NCI-H510A (cell line): ENCODE measurements at regions not wholly inside any gene's neighbourhood (a gene's known extent, or its start where the extent isn't known, plus 50 kb on each side); places are given as distances from the start of the nearest gene placed in this dataset.
"Not testable (repeated sequence)": the region's sequence is repeated elsewhere in the genome, so short reads cannot be mapped to it uniquely, and the experiment has no call there.

Experiments used
- DNase-seq: peaks from one replicate; lab custom pipeline; 2025; lab: John Stamatoyannopoulos, UW

DNA sequence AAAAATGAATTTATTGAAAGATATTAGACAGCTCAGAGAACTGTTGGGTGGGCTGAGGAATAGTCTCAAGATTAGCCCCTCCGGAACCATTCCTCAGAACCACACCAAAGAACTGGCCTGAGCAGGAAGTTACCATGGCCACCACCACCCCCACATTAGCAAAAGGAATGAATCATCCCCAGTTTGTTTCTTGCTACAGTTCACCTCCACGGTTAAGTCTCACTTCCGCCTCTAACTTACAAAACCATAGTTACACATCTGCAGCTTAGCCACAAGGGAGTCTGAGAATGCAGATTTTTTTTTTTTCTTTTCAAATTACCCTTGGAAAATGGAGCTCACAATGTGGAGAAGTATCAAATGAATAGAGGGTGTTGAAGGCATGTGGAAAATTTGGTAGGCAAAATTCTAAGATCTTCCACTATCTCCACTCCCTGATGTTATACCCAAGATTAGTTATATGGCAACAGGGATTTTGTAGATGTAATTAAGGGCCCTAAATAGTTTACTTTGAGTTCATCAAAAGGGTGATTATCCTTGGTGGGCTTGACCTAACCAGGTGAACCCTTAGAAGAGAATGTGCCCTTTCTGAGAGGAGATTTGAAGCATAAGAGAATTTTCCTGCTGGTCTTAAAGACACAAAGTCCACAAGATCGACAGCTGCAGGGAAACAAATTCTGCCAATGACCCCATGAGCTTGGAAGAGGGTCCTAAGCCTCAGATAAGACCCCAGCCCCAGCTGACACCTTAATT is 129.8 kb upstream of the KRR1 start:
- DNase-seq: no peak

DNA sequence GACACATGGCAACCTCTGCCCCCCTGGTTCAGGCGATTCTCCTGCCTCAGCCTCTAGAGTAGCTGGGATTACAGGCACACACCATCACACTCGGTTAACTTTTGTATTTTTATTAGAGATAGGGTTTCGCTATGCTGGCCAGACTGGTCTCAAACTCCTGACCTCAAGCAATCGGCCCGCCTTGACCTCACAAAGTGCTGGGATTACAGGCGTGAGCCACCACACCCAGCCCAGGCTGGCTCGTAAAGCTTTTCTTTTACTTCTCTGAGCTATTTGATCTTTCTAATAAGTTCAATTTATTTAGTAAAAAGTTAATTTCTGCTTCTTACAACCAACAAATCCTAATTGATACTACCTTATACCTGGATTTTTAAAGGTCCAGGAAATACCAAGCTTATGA is 127.4 kb upstream of the KRR1 start:
- DNase-seq: no peak

DNA sequence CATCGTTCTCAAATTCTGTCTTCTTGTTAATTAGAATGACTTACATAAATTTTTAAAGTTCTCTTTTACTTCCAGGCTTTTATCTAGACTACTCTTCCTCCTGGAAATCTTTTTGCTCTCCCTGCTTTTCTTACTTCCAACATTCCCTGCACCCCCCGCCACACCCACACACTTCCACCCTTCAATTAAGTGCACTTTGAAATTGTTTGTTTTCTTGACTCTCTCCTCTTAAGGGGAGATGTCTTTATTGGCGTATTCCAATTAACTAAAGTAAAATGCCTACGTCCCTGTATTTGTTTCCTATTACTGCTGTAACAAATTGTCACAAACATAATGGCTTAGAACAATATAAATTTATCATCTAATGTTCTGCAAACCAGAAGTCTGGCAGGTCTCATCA is 125.2 kb upstream of the KRR1 start:
- no peak for DNase-seq

DNA sequence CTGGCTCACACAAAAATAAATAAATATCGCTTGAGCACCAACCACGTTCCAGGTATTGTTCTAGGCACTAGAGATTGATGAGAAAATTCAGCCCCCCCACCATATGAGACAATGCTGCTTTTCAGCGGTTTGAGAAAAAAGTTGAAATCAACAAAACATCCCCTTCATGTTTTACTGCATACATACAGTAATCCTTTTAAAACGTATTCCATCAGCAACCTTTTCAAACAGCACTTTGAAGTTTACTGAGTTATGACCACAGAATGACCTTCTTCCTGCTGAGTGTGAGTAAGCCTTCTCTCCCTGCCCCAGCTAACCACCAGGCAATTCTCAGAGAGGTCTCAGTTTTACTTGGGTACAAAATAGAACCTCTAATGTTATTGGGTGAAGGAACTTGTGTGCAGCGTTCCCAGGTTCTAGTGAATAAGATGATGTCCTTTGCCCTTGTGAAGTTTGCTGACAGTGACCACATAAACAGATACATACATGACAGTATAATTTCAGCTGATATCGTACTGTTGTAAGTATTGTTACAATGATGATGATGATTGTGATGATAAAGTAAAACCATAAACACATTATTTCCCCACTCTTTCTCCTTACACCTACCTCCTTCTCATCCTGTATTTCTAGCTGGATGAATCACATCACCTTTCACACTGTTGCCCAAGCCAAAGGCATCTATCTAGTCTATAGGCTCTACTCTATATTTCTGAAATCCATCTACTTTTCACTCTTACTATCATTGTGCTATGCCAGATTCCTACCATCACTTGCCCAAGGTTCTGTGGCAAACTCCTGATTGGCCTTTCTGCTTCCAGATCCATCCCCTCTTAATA is 124.4 kb upstream of the KRR1 start:
- DNase-seq: no peak

DNA sequence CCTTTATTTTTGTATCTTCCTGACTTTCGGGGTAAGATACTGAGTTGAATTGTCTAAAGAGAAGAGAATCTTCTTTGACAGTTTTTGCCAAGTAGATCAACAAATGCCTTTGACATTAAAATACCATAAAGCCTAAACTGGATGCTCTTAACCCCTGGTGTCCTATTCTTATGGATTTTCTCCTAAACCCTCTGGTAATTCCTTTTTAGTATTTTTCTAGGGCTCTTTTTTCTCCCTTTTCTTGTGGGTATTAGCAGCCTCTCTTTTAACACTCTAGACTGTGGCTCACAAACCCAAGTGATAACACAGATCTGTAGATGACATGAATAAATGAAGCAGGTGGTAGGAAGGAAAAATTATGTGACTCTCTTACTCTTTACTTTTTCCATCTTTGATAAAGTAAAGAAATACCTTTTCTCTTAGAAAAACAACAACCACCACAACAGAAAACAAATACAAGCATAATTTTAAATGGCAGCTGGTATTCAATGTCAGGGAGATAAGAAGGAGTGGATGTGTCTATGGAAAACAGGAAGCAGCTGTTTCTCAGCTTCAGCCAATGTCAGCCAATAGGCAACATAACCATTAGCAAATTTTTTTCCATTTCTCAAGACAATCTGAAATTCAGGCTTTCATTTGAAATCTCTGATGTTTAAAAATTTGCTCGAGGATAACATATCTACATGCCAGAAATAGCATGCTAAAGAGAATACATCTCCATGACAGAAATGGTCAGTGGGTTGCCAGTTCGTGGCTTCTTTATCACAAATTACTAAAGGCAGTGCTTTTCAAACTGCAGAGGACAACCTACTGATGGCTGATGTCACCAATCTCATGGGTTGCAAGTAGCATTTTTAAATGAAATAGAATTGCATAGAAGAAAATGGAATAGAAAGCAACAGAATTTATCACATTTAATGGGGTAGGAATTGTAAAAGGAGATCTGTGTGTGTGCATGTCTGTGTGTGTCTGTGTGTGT is 123.1 kb upstream of the KRR1 start:
- DNase-seq: no peak

DNA sequence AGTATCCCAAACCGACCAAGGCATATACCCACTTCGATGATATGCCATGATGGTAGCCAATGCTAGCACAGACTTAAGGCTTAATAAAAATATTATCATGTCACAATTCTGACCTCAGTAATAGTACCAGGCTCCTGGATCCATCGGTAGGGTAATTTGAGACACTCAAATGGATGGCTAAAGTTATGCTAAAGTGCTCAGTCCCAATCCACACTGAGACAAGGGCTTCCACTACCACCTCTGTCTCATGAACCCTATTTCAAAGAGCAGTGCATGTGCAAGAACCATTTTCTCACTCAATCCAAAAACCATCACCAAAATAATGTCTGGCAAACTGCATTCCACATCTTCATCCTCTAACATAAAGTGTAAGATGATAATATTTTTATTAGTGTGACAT is 122.4 kb upstream of the KRR1 start:
- DNase-seq: no peak

DNA sequence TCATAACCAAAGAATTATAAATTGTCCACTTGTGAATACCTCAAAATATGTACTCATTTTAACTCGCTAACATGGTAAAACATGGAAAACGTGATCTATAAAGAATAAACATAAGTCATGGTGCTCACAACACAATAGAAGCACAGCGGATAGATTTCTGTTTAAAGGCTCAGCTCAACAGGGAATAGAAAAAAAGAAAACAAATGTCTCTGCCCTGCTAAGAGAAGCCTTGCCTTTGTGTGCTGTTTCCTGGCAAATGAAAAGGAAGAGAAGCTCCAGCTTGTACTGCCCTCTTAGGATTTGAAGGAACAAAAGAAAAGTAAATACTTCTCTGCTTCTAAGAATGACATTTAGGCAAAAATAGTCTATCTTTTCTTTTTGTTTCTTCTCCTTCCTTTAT is 121.0 kb upstream of the KRR1 start:
- DNase-seq: no peak

DNA sequence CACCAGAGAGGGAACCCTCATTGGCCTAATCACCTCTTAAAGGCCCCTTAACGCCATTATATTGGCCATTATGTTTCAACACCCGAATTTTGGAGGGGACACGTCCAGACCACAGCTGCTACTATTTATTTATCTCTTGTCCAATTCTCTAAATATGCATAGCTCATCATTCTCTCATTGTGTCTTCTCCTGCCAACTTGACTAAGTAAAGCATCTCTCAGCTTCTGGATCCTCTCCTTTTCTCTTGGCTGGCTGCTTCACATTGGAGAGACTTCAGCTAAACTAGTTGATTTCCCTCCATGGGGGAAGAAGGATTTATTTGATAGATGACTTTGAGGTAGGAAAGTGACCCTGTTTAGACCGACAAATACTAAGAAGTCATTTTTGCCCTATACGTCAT is 120.4 kb upstream of the KRR1 start:
- DNase-seq: no peak

DNA sequence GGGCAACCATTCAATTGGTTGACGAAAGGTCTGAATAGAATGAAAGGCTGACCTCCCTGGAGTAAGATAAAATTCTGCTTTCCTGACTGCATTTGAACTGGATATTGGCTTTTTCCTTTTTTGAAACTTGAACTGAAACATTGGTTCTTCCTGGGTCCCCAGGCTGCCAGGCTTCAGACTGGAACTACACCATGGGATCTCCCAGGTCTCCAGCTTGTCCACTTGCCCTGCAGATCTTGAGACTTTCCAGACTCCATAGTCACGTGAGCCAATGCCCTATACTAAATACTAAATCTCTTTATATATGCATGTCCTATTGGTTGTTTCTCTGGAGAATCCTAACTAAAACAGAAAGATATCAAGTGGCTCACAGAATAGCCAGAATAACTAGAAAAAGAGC is 118.7 kb upstream of the KRR1 start:
- DNase-seq: no peak

DNA sequence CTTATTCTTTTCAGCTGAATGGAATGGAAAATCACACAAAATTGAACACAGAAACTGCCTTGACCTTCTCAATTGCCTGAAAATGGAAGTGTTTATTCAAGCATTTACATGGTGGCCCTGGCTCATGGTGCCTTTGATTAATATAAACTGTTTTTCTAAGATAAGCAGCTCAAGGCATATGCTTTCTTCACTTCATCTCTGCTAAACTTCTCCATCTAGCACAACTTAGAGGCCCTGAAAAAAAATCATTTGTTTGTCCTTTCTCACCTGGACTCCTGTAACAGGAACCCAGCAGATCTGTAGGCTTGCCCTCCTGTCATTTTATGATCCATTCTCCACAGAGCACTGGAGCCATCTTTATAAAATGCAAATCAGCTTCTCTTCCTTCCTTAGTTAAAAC is 117.5 kb upstream of the KRR1 start:
- no peak for DNase-seq

DNA sequence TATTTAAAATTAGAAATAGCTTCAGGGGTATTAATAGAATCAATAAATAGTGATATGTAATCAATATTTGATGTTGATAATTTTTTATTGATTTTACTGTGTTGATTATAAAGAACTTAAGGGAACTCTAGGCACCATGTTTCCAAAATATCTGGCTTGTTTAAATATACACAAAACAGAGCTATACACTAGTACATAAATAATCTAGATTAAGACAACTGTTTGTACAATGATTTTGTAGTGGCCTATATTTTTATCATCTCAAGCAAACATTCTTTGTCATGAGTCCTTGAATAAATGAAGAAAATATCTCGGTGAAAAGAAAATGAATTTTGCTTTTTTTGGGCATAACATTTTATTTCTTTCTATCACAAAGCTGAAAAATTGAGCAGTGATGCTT is 117.1 kb upstream of the KRR1 start:
- DNase-seq: no peak

DNA sequence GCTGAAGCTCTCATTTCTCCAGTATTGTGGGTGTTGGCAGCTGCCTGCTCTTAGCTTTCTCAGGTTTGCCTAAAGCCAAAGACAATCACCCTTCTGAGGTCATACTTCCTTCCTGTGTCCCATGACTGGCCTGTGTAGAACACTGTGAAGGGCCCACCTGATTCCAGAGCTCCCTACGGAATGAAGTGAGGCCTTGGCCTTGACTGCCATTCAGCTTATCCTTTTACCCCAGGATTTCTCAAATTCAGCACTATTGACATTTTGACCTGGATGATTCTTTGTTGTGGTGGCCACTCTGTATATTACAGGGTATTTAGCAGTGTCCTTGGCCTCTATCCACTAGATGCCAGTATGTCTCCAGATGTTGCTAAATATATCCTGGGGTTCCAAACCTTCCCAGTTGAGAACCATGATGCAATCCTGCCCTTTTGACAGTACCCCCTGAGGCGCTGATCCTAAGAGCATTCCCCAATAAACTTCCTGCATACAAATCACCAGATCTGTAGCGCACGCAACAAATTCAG is 112.3 kb upstream of the KRR1 start:
- no peak for DNase-seq

DNA sequence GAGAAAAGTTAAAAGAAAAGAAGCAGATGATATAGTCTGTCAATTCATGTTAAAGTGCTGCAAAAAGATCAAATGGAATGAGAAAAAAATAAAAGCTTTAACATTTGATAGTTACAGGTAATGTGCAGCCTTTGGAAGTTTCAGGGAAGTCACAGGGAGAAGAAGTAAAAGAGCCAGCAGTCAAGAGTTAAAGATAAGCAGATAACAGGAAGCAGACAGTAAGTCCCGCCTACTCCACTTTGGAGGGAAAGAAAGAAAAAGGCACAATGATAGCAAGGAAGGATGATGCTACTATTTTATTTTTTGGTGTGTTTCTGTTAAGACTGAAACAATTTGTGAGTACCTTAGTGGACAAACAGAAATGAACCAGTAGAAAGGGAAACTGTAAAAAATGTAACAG is 111.1 kb upstream of the KRR1 start:
- no peak for DNase-seq

DNA sequence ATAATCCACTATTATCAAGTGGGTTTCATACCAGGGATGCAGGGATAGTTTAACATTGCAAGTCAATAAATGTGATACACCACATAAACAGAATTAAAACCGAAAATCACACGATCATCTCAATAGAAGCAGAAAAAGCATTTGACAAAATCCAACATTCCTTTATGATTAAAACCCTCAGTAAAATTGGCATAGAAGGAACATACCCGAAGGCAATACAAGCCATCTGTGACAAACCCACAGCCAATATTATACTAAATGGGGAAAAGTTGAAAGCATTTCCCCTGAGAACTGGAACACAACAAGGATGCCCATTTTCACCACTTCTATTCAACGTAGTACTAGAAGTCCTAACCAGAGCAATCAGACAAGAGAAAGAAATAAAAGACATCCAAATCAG is 103.0 kb upstream of the KRR1 start:
- not testable (repeated sequence) for DNase-seq

DNA sequence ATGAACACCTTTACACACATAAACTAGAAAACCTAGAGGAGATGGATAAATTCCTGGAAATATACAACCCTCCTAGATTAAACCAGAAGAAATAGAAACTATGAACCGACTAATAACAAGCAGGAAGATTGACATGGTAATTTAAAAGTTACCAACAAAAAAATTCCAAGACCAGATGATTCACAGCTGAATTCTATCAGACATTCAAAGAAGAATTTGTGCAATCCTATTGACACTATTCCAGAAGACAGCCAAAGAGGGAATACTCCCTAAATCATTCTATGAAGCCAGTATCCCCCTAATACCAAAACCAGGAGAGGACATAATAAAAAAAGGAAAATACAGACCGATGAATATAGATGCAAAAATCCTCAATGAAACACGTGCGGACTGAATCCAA is 102.6 kb upstream of the KRR1 start:
- no peak for DNase-seq

DNA sequence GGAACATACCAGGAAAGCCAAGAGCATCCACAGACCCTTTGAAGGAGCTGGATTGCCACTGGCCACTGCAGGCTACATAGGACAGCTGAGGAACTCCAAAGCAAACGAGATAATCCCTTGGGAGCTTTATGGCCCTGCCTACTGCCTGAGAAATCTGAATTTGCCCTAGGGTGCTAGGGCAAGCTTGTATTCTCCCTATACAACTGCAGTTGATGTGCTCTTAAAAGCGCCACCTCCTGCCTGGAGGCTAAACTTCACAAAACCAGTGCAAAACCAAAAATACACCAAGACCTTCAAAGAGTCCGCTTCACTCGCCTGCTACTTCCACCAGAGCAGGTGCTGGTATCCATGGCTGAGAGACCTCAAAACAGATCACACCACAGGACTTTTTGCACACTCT is 99.6 kb upstream of the KRR1 start:
- no peak for DNase-seq

DNA sequence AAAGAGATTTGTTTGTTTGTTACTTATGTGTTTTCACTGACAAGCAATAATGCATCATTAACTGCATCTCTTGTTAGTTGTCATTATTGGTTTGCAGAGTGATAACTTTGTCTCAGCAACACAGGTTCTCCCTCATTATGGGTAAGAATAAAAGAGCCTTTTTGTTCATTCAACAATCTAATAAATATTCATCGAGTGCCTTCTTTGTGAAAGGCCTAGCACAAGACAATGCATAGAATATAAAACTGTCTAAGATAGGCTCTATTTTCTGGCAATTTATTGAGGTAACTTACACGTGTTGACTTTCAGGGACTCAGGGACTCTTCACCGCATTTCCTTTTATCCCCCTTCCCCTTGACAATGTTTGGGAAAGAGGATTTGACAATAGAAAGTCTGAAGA is 95.5 kb upstream of the KRR1 start:
- DNase-seq: no peak

DNA sequence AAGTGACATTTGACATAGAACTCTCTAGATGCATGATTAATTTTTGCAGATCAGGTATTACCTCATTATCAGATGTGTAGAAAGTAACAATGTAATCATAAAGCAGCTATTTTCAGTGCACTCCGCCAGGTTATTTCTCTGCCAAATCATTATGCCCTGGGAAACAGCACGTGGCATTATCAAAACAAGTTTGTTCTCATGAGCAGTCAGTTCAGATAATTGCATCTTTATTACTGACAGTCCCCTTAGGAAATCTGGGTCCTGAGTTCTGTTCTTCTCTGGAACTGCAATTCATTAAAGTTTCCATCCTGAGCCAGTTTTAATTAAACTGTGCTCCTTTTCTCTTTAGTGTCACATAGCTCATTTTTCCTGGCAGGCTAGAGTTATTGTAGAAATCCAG is 94.7 kb upstream of the KRR1 start:
- no peak for DNase-seq

DNA sequence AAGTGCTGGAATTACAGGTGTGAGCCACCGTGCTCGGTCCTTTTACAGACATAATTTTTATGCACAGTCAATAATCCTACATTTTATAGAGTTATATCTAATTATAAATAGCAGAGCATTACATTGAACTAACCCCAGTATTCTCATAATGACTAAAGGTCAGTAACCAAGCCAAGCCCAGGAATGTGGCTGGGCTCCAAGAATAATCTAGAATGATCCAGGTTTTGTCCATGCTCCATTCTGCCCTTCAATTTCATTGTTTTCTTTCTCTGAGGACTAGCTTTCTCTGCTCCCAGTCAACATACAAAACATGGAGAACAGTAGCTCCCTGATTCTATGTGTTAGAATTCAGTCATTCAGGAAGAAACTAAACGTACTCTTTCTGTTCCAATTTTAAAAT is 92.1 kb upstream of the KRR1 start:
- no peak for DNase-seq

DNA sequence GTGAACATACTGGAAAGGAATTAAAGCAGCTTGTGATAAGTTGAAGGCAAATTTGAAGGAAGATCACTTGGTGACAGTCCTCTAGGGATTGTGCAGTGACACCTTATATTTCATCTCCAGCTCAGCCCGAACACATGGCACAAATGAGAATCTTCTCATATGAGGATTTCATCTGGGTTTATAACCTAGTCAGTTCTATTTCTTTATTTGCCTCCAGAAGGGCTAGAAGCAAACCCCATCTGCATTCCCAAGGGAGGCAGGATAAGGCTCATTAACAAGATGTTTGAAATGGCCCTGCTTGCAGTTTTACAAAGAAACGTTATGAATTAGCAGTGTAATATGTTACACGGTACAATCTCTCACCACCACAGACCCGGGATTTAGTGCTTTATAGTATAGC is 90.7 kb upstream of the KRR1 start:
- no peak for DNase-seq

DNA sequence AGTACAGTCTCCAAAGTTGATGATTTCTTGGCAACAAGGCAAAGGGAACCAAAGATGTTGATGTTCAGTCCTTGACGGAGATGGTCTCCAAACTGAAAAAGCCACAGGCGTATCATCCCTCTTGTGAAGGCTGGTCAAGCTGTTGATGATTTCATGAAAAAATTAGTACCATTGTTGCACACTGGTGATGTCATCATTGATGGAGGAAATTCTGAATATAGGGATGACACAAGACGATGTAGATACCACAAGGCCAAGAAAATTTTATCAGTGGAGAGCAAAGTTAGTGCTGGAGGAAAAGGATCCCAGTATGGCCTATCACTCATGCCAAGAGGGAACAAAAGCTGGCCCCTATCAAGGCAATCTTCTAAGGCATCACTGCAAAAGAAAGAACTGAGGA is 88.7 kb upstream of the KRR1 start:
- no peak for DNase-seq

DNA sequence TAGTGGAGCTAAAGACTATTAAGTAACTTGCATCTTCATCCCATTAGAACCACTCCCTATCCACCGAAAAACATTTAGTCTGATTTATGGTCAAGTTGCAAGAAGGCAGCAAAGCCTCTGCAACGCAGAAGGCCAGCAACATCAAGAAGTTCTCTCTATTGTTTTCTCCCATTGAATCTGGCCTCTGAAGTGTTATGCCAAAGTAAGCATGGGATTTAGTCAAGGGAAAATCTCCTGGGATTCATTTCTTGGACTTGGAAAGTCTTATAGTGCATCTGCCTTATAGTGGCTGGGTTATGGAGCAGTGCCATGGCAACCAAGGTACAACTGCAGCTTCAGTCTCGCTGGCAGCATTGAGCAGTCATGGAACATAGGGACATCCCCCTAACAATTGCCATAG is 87.7 kb upstream of the KRR1 start:
- DNase-seq: no peak
